Breast epithelium (tissue), 4 donors: ENCODE measurements at regions not wholly inside any gene's neighbourhood (a gene's known extent, or its start where the extent isn't known, plus 50 kb on each side); places are given as distances from the start of the nearest gene placed in this dataset.

Experiments
- DNase-seq, 2 donors: peaks; one replicate each; pipeline ENCODE4 v3.0.0-alpha.2; 2019; ENCODE audit warnings: low spot score in 2 of 2
- H3K27ac ChIP-seq, 2 donors: fragments of 200-600 bp; sonication (generic) in 1 of 2; one replicate each; pipeline ENCODE4 v1.5.1; 2016 to 2019; ENCODE audit warnings: mild to moderate bottlenecking in 1 of 2
- H3K27me3 ChIP-seq, 2 donors: fragments of 200-600 bp; sonication (generic) in 1 of 2; one replicate each; pipeline versions ENCODE4 v1.5.1 to v1.6.0; 2017 to 2019; ENCODE audit warnings: control low read depth in 1 of 2, mild to moderate bottlenecking in 1 of 2
- H3K36me3 ChIP-seq: fragments of 200-600 bp; one replicate; pipeline ENCODE4 v1.5.1; 2019
- H3K4me1 ChIP-seq, 2 donors: fragments of 200-600 bp; sonication (generic); one replicate each; pipeline ENCODE4 v1.5.1; 2016 to 2019; ENCODE audit warnings: control low read depth in 1 of 2
- H3K4me3 ChIP-seq, 3 donors: fragments of 200-600 bp; sonication (generic); 1 replicate in 2 of 3; 2 replicates in 1 of 3; pipeline ENCODE4 v1.5.1; 2016 to 2019; ENCODE audit warnings: mild to moderate bottlenecking in 3 of 3, moderate library complexity in 2 of 3
- H3K9me3 ChIP-seq, 2 donors: fragments of 200-600 bp; sonication (generic) in 1 of 2; one replicate each; pipeline ENCODE4 v1.5.1; 2016 to 2019; ENCODE audit warnings: control low read depth in 1 of 2
- CTCF ChIP-seq, 3 donors: fragments of 450-650 bp; IDR thresholded peaks; one replicate each; pipeline ENCODE4 v1.5.1; 2016 to 2017; ENCODE audit warnings: antibody characterized with exemption in 3 of 3, mild to moderate bottlenecking in 3 of 3, moderate library complexity in 3 of 3
- POLR2A ChIP-seq: fragments of 450-650 bp; IDR thresholded peaks from one replicate; pipeline ENCODE4 v1.6.1; 2016; ENCODE audit warnings: antibody characterized with exemption, mild to moderate bottlenecking, moderate library complexity
- POLR2AphosphoS5 ChIP-seq, 3 donors: sonication (generic); formaldehyde crosslinking; IDR thresholded peaks; one replicate each; pipeline ENCODE4 v1.6.1; 2017; ENCODE audit warnings: antibody characterized with exemption in 3 of 3
- intact Hi-C: fragments of 100-400 bp; cut with DNase I; formaldehyde crosslinking; loops from one replicate; pipeline ENCODE4 v1.15.1; 2023; ENCODE audit warnings: low total_unique reads

- Histone ChIP-seq H3K36me3 (no peaks in the 10 kb centered on the region), H3K27me3 (no peaks in the 10 kb centered on the region), H3K4me3 (no peak overlapping the region), H3K4me1 (no peaks in the 10 kb centered on the region), H3K27ac (peak overlapping the region in 1 of 2 donors; percentile 34), H3K9me3 (no peaks in the 10 kb centered on the region)
- TF ChIP-seq CTCF (IDR thresholded peaks at IDR 0.05): no peak
- no peak for TF ChIP-seq POLR2A
- no peak for TF ChIP-seq POLR2AphosphoS5 (IDR thresholded peaks at IDR 0.05)
- DNase-seq: no peak
- intact Hi-C loops: no loop called here
These were observed 55.0 kb upstream of the RGS5 start for GRCh38 chr1:163257763-163258162.

- Histone ChIP-seq H3K36me3 (no peaks in the 10 kb centered on the region), H3K4me3 (no peak overlapping the region), H3K27me3 (no peaks in the 10 kb centered on the region), H3K4me1 (no peaks in the 10 kb centered on the region), H3K27ac (peak overlapping the region in 1 of 2 donors; percentile 34), H3K9me3 (no peaks in the 10 kb centered on the region)
- intact Hi-C loops: no loop called here
- TF ChIP-seq POLR2AphosphoS5 (IDR thresholded peaks at IDR 0.05) (no peak), CTCF (IDR thresholded peaks at IDR 0.05) (no peak), POLR2A (no peak)
- no peak for DNase-seq
These were observed 55.5 kb upstream of the RGS5 start for GRCh38 chr1:163258181-163258580.

- DNase-seq: no peak
- intact Hi-C loops: no loop called here
- Histone ChIP-seq H3K27me3 (no peaks in the 10 kb centered on the region), H3K27ac (no peak overlapping the region), H3K9me3 (no peaks in the 10 kb centered on the region), H3K4me1 (no peaks in the 10 kb centered on the region), H3K36me3 (no peaks in the 10 kb centered on the region), H3K4me3 (no peak overlapping the region)
- TF ChIP-seq POLR2AphosphoS5 (IDR thresholded peaks at IDR 0.05): no peak
- TF ChIP-seq POLR2A: no peak
- no peak for TF ChIP-seq CTCF (IDR thresholded peaks at IDR 0.05)
These were observed 57.7 kb upstream of the NUF2 start for GRCh38 chr1:163263818-163264655.

- H3K36me3 ChIP-seq: no peaks in the 10 kb centered on the region
- intact Hi-C loops: no loop called here
- H3K27me3 ChIP-seq: no peaks in the 10 kb centered on the region
- TF ChIP-seq POLR2AphosphoS5 (IDR thresholded peaks at IDR 0.05): no peak
- TF ChIP-seq POLR2A: no peak
- no peak for TF ChIP-seq CTCF (IDR thresholded peaks at IDR 0.05)
- H3K4me3 ChIP-seq: no peak overlapping the region
- DNase-seq: no peak
- H3K4me1 ChIP-seq: no peaks in the 10 kb centered on the region
- no peak overlapping the region for H3K27ac ChIP-seq
- no peaks in the 10 kb centered on the region for H3K9me3 ChIP-seq
These were observed 56.2 kb upstream of the NUF2 start for GRCh38 chr1:163265547-163265946.

GRCh38 chr1:163267962-163268361 is 53.8 kb upstream of the NUF2 start:
- H3K4me1 ChIP-seq: no peaks in the 10 kb centered on the region
- H3K4me3 ChIP-seq: no peak overlapping the region
- no peaks in the 10 kb centered on the region for H3K9me3 ChIP-seq
- no peak for TF ChIP-seq POLR2AphosphoS5 (IDR thresholded peaks at IDR 0.05)
- no peak for TF ChIP-seq POLR2A
- no peak for TF ChIP-seq CTCF (IDR thresholded peaks at IDR 0.05)
- intact Hi-C loops: no loop called here
- no peaks in the 10 kb centered on the region for H3K27me3 ChIP-seq
- DNase-seq: no peak
- no peaks in the 10 kb centered on the region for H3K36me3 ChIP-seq
- H3K27ac ChIP-seq: no peak overlapping the region
